ENCODE measurements at regions not wholly inside any gene's neighbourhood (a gene's known extent, or its start where the extent isn't known, plus 50 kb on each side); places are given as distances from the start of the nearest gene placed in this dataset.

- H3K27me3 ChIP-seq (ENCODE audit: control insufficient read depth in 2 of 2, insufficient read depth in 2 of 2, low read length in 2 of 2), result no peaks in the 10 kb centered on the region
- no peak overlapping the region for H3K4me3 Mint-ChIP-seq
- no peaks in the 10 kb centered on the region for H3K4me1 ChIP-seq (ENCODE audit: control insufficient read depth in 1 of 2, insufficient read depth in 2 of 2, low read length in 2 of 2)
- peaks cover 0 to 5% of the 10 kb centered on the region in 2 donors for H3K9me3 ChIP-seq (replicated peaks in 1 of 2; ENCODE audit: control insufficient read depth in 1 of 2, insufficient read depth in 1 of 2, low read length in 2 of 2)
- no peaks in the 10 kb centered on the region for H3K4me1 Mint-ChIP-seq
- H3K9ac ChIP-seq (ENCODE audit: insufficient read depth, low read length, poor library complexity, severe bottlenecking), result no peak overlapping the region
- no peak overlapping the region for H2AFZ ChIP-seq (ENCODE audit: insufficient read depth, low read depth, low read length, poor library complexity, severe bottlenecking)
- H3K36me3 ChIP-seq (replicated peaks in 1 of 2; ENCODE audit: control insufficient read depth in 1 of 2, insufficient read depth in 2 of 2, low read length in 2 of 2), result no peaks in the 10 kb centered on the region
- H3K79me2 ChIP-seq (ENCODE audit: insufficient read depth, low read length), result no peaks in the 10 kb centered on the region
- peaks cover 0 to 2% (median 0%) of the 10 kb centered on the region in 3 donors for H3K27me3 Mint-ChIP-seq (ENCODE audit: low read depth in 3 of 3)
- no peaks in the 10 kb centered on the region for H3K36me3 Mint-ChIP-seq
- DNase-seq, result no peak
- peaks cover 0 to 4% (median 0%) of the 10 kb centered on the region in 7 donors for H3K9me3 Mint-ChIP-seq
- intact Hi-C loops (cut with micrococcal nuclease), result no loop called here
- no peak overlapping the region for H3K4me3 ChIP-seq (replicated peaks in 1 of 3; ENCODE audit: low read depth in 2 of 3, low read length in 3 of 3)
- no peak overlapping the region for H3K4me2 ChIP-seq (replicated peaks; ENCODE audit: extremely low read depth, low read length, poor library complexity, severe bottlenecking)
- H4K20me1 ChIP-seq (ENCODE audit: insufficient read depth, low read length), result no peaks in the 10 kb centered on the region
- TF ChIP-seq CTCF (IDR thresholded peaks at IDR 0.05), result no peak
- H3K27ac ChIP-seq (ENCODE audit: low read depth in 1 of 2, low read length in 2 of 2), result no peak overlapping the region
- 88% methylated on average over 1 of the region's 1 CpG for WGBS (ENCODE audit: insufficient coverage)
- no peak overlapping the region for H3K27ac Mint-ChIP-seq
Observed at GRCh38 chr3:74338998-74339397, 275.5 kb downstream of the CNTN3 start.

GRCh38 chr3:74332165-74332564 is 282.3 kb downstream of the CNTN3 start:
- H3K9me3 Mint-ChIP-seq, result peaks cover 0 to 4% (median 0%) of the 10 kb centered on the region in 7 donors
- no peak overlapping the region for H3K4me3 Mint-ChIP-seq
- H3K9me3 ChIP-seq (replicated peaks in 1 of 2; ENCODE audit: control insufficient read depth in 1 of 2, insufficient read depth in 1 of 2, low read length in 2 of 2), result peaks cover 0 to 2% of the 10 kb centered on the region in 2 donors
- no peak overlapping the region for H3K27ac Mint-ChIP-seq
- H3K27me3 Mint-ChIP-seq (ENCODE audit: low read depth in 3 of 3), result no peaks in the 10 kb centered on the region
- WGBS (ENCODE audit: insufficient coverage), result no CpG with 5 or more reads among the region's 2 CpGs
- H3K4me1 Mint-ChIP-seq, result no peaks in the 10 kb centered on the region
- intact Hi-C loops (cut with micrococcal nuclease), result no loop called here
- no peaks in the 10 kb centered on the region for H4K20me1 ChIP-seq (ENCODE audit: insufficient read depth, low read length)
- no peak overlapping the region for H3K9ac ChIP-seq (ENCODE audit: insufficient read depth, low read length, poor library complexity, severe bottlenecking)
- no peaks in the 10 kb centered on the region for H3K27me3 ChIP-seq (ENCODE audit: control insufficient read depth in 2 of 2, insufficient read depth in 2 of 2, low read length in 2 of 2)
- no peak overlapping the region for H3K4me3 ChIP-seq (replicated peaks in 1 of 3; ENCODE audit: low read depth in 2 of 3, low read length in 3 of 3)
- no peak for DNase-seq
- H3K36me3 Mint-ChIP-seq, result no peaks in the 10 kb centered on the region
- H3K36me3 ChIP-seq (replicated peaks in 1 of 2; ENCODE audit: control insufficient read depth in 1 of 2, insufficient read depth in 2 of 2, low read length in 2 of 2), result no peaks in the 10 kb centered on the region
- H3K27ac ChIP-seq (ENCODE audit: low read depth in 1 of 2, low read length in 2 of 2), result no peak overlapping the region
- no peaks in the 10 kb centered on the region for H3K79me2 ChIP-seq (ENCODE audit: insufficient read depth, low read length)
- H3K4me1 ChIP-seq (ENCODE audit: control insufficient read depth in 1 of 2, insufficient read depth in 2 of 2, low read length in 2 of 2), result no peaks in the 10 kb centered on the region
- no peak overlapping the region for H3K4me2 ChIP-seq (replicated peaks; ENCODE audit: extremely low read depth, low read length, poor library complexity, severe bottlenecking)
- no peak overlapping the region for H2AFZ ChIP-seq (ENCODE audit: insufficient read depth, low read depth, low read length, poor library complexity, severe bottlenecking)
- TF ChIP-seq CTCF (IDR thresholded peaks at IDR 0.05), result no peak

All from CD14-positive monocyte (primary cell).